ENCODE measurements at regions not wholly inside any gene's neighbourhood (a gene's known extent, or its start where the extent isn't known, plus 50 kb on each side); places are given as distances from the start of the nearest gene placed in this dataset.
"Not testable (repeated sequence)": the region's sequence is repeated elsewhere in the genome, so short reads cannot be mapped to it uniquely, and the experiment has no call there.

- DNase-seq (ENCODE audit: low spot score): peak; percentile 51
Observed at GRCh38 chr7:27032839-27033238, 63.0 kb downstream of the HOXA1 start.

GRCh38 chr7:27031289-27032172 lies 64.3 kb downstream of the HOXA1 start:
- DNase-seq (ENCODE audit: low spot score): peak; percentile 71

- DNase-seq (ENCODE audit: low spot score): peak; percentile 43
Observed at GRCh38 chr7:27030393-27031050, 65.3 kb downstream of the HOXA1 start.

- no peak for DNase-seq (ENCODE audit: low spot score)
Observed at GRCh38 chr7:27025270-27025669, 70.5 kb downstream of the HOXA1 start.

- no peak for DNase-seq (ENCODE audit: low spot score)
Observed at GRCh38 chr7:27010068-27010467, 85.7 kb downstream of the HOXA1 start.

- DNase-seq (ENCODE audit: low spot score): no peak
Observed at GRCh38 chr7:27000496-27000895, 95.3 kb downstream of the HOXA1 start.

- not testable (repeated sequence) for DNase-seq (ENCODE audit: low spot score)
Observed at GRCh38 chr7:26998284-26998683, 97.5 kb downstream of the HOXA1 start.

- DNase-seq (ENCODE audit: low spot score): no peak
Observed at GRCh38 chr7:26995666-26996065, 100.1 kb downstream of the HOXA1 start.

GRCh38 chr7:26993816-26994810 lies 101.7 kb downstream of the HOXA1 start:
- DNase-seq (ENCODE audit: low spot score): peak; percentile 51

- DNase-seq (ENCODE audit: low spot score): peak; percentile 37
Observed at GRCh38 chr7:26992670-26993069, 103.1 kb downstream of the HOXA1 start.

- DNase-seq (ENCODE audit: low spot score): no peak
Observed at GRCh38 chr7:26991796-26992195, 104.0 kb downstream of the HOXA1 start.

- DNase-seq (ENCODE audit: low spot score): peak; percentile 59
Observed at GRCh38 chr7:26989897-26990670, 105.7 kb downstream of the HOXA1 start.

- no peak for DNase-seq (ENCODE audit: low spot score)
Observed at GRCh38 chr7:26988836-26989374, 106.9 kb downstream of the HOXA1 start.

GRCh38 chr7:26987338-26987737 lies 108.5 kb downstream of the HOXA1 start:
- DNase-seq (ENCODE audit: low spot score): no peak

GRCh38 chr7:26978146-26978545 lies 113.8 kb upstream of the SKAP2 start:
- DNase-seq (ENCODE audit: low spot score): no peak

- DNase-seq (ENCODE audit: low spot score): no peak
Observed at GRCh38 chr7:26976840-26977239, 112.5 kb upstream of the SKAP2 start.

- not testable (repeated sequence) for DNase-seq (ENCODE audit: low spot score)
Observed at GRCh38 chr7:26971924-26972323, 107.5 kb upstream of the SKAP2 start.

- no peak for DNase-seq (ENCODE audit: low spot score)
Observed at GRCh38 chr7:26965724-26966123, 101.3 kb upstream of the SKAP2 start.

GRCh38 chr7:26964156-26964808 lies 99.9 kb upstream of the SKAP2 start:
- no peak for DNase-seq (ENCODE audit: low spot score)

GRCh38 chr7:26959290-26959689 lies 94.9 kb upstream of the SKAP2 start:
- no peak for DNase-seq (ENCODE audit: low spot score)

Measured in umbilical cord (tissue), 1 donor.